ENCODE measurements at regions not wholly inside any gene's neighbourhood (a gene's known extent, or its start where the extent isn't known, plus 50 kb on each side); places are given as distances from the start of the nearest gene placed in this dataset.

DNA sequence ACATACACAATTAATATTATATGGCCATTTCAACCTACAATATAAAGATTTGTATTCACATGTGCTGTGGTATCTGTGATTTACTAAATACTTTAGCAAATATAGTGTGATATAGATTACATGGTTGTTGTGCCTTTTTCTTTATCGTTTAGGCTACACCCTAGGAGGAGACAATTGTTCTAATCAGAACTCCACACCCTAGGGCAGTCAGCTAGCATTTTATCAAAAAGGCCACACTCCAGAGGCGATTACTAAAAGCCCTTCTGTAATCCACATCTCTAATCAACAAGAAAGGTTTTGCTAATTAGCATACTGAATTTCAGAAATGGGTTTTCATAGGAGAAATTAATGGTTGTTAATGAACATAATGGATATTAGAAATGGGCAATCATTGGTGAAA lies 319.5 kb upstream of the NOCT start:
- TF ChIP-seq TAF1 (IDR thresholded peaks at IDR 0.05; ENCODE audit: low read depth, low read length) = no peak
- no peak for TF ChIP-seq POLR2A (IDR thresholded peaks at IDR 0.05; ENCODE audit: low read depth, low read length)
- TF ChIP-seq POLR2AphosphoS5 (IDR thresholded peaks at IDR 0.05; ENCODE audit: low read depth, low read length) = no peak
- no peak for TF ChIP-seq SPI1 (IDR thresholded peaks at IDR 0.05; ENCODE audit: low read depth, low read length)
- no peak for TF ChIP-seq POU2F2 (IDR thresholded peaks at IDR 0.05; ENCODE audit: low read depth, low read length)

All from GM12891 (cell line).